SH-SY5Y (cell line): ENCODE measurements at regions not wholly inside any gene's neighbourhood (a gene's known extent, or its start where the extent isn't known, plus 50 kb on each side); places are given as distances from the start of the nearest gene placed in this dataset.

Experiments
- GATA2 ChIP-seq: IDR thresholded peaks from 2 replicates; pipeline ENCODE4 v1.6.1; 2011; ENCODE audit warnings: mild to moderate bottlenecking, low read depth, low read length
- GATA3 ChIP-seq: IDR thresholded peaks from 2 replicates; pipeline ENCODE4 v1.6.1; 2011; ENCODE audit warnings: low read depth, mild to moderate bottlenecking, low read length, moderate library complexity

- TF ChIP-seq GATA2 (no peak), GATA3 (no peak)
Observed at GRCh38 chr3:20317616-20318015, 131.6 kb upstream of the SGO1 start.
